ENCODE measurements at regions not wholly inside any gene's neighbourhood (a gene's known extent, or its start where the extent isn't known, plus 50 kb on each side); places are given as distances from the start of the nearest gene placed in this dataset.

DNA sequence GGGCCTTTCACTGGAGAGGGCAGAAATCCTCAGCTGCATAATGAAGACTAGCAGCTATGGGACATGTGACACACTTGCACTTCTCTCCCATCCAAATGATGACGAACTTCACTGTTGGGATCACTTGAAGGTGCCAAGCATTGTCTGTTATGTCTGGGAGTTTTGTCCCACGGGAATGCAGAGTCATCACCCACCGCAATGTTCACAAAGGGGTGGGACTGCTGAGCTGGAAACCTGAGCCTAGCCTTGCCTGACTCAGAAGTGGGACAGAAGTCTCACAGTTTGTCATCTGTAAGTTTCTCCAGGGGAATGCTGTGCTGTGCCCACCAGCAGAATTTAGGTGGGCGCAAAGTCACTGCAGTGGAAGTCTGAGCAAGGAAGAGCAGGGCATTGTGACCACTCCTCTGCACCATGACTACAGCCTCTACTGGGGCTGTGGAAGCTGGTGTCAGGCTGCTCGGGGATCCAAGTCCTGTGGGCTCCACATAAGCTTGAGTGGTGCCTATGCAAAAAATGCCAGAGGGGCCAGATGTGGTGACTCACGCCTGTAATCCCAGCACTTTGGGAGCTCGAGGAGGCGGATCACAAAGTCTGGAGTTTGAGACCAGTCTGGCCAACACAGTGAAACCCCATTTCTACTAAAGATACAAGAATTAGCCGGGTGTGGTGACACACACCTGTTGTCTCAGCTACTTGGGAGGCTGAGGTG is 472.0 kb upstream of the CNTNAP2 start:
- H3K36me3 Mint-ChIP-seq: no peaks in the 10 kb centered on the region

DNA sequence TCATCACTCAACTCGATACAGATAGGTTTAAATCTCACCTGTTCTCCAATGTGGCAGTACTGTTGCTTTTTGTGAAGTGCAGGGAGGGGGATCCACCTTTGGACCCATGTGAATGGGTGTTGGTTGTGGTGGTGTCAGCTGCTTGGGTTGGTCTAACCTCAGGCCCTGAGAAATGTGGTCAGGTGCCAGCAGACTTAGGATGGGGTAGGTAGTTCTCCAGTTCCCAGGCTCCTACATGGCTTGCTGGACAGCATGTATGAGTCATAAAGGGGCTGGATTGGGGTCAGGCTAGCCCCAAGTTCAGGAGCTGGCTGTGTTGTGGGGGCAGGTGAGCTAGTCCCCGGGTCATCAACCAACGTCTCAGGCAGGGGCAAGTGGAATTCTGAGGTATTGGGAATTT is 472.6 kb upstream of the CNTNAP2 start:
- Histone ChIP-seq H3K79me2 (ENCODE audit: insufficient read depth, low read length) (no peaks in the 10 kb centered on the region), H3K4me1 (ENCODE audit: control insufficient read depth in 1 of 2, insufficient read depth in 2 of 2, low read length in 2 of 2) (no peaks in the 10 kb centered on the region), H4K20me1 (ENCODE audit: insufficient read depth, low read length) (no peaks in the 10 kb centered on the region), H3K9ac (ENCODE audit: insufficient read depth, low read length, poor library complexity, severe bottlenecking) (no peak overlapping the region), H3K27me3 (ENCODE audit: control insufficient read depth in 2 of 2, insufficient read depth in 2 of 2, low read length in 2 of 2) (no peaks in the 10 kb centered on the region), H3K4me3 (replicated peaks in 1 of 3; ENCODE audit: low read depth in 2 of 3, low read length in 3 of 3) (no peak overlapping the region), H3K27ac (ENCODE audit: low read depth in 1 of 2, low read length in 2 of 2) (no peak overlapping the region), H3K4me2 (replicated peaks; ENCODE audit: extremely low read depth, low read length, poor library complexity, severe bottlenecking) (no peak overlapping the region), H2AFZ (ENCODE audit: insufficient read depth, low read depth, low read length, poor library complexity, severe bottlenecking) (no peak overlapping the region), H3K9me3 (replicated peaks in 1 of 2; ENCODE audit: control insufficient read depth in 1 of 2, insufficient read depth in 1 of 2, low read length in 2 of 2) (peaks cover 17 to 25% of the 10 kb centered on the region in 2 donors), H3K36me3 (replicated peaks in 1 of 2; ENCODE audit: control insufficient read depth in 1 of 2, insufficient read depth in 2 of 2, low read length in 2 of 2) (no peaks in the 10 kb centered on the region)
- Mint-ChIP-seq H3K27ac (no peak overlapping the region), H3K4me1 (no peaks in the 10 kb centered on the region), H3K36me3 (no peaks in the 10 kb centered on the region), H3K9me3 (peaks cover 5 to 17% (median 12%) of the 10 kb centered on the region in 7 donors), H3K27me3 (ENCODE audit: low read depth in 3 of 3) (no peaks in the 10 kb centered on the region), H3K4me3 (no peak overlapping the region)
- TF ChIP-seq, protein P1, sequence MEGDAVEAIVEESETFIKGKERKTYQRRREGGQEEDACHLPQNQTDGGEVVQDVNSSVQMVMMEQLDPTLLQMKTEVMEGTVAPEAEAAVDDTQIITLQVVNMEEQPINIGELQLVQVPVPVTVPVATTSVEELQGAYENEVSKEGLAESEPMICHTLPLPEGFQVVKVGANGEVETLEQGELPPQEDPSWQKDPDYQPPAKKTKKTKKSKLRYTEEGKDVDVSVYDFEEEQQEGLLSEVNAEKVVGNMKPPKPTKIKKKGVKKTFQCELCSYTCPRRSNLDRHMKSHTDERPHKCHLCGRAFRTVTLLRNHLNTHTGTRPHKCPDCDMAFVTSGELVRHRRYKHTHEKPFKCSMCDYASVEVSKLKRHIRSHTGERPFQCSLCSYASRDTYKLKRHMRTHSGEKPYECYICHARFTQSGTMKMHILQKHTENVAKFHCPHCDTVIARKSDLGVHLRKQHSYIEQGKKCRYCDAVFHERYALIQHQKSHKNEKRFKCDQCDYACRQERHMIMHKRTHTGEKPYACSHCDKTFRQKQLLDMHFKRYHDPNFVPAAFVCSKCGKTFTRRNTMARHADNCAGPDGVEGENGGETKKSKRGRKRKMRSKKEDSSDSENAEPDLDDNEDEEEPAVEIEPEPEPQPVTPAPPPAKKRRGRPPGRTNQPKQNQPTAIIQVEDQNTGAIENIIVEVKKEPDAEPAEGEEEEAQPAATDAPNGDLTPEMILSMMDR (IDR thresholded peaks at IDR 0.05): no peak
- DNase-seq: no peak
- intact Hi-C loops (cut with micrococcal nuclease): no loop called here
- WGBS (ENCODE audit: insufficient coverage): 60% methylated on average over 2 of the region's 3 CpGs

More for the DNA sequence above, 472.0 kb upstream of the CNTNAP2 start:
- H3K9ac ChIP-seq (ENCODE audit: insufficient read depth, low read length, poor library complexity, severe bottlenecking): no peak overlapping the region
- Mint-ChIP-seq H3K4me1 (no peaks in the 10 kb centered on the region), H3K4me3 (no peak overlapping the region), H3K9me3 (peaks cover 5 to 17% (median 12%) of the 10 kb centered on the region in 7 donors), H3K27ac (no peak overlapping the region), H3K27me3 (ENCODE audit: low read depth in 3 of 3) (no peaks in the 10 kb centered on the region)
- intact Hi-C loops (cut with micrococcal nuclease): no loop called here
- no peaks in the 10 kb centered on the region for H3K36me3 ChIP-seq (replicated peaks in 1 of 2; ENCODE audit: control insufficient read depth in 1 of 2, insufficient read depth in 2 of 2, low read length in 2 of 2)
- DNase-seq: no peak
- H4K20me1 ChIP-seq (ENCODE audit: insufficient read depth, low read length): no peaks in the 10 kb centered on the region
- no peaks in the 10 kb centered on the region for H3K4me1 ChIP-seq (ENCODE audit: control insufficient read depth in 1 of 2, insufficient read depth in 2 of 2, low read length in 2 of 2)
- H3K79me2 ChIP-seq (ENCODE audit: insufficient read depth, low read length): no peaks in the 10 kb centered on the region
- TF ChIP-seq, protein P1 (IDR thresholded peaks at IDR 0.05): no peak
- H3K9me3 ChIP-seq (replicated peaks in 1 of 2; ENCODE audit: control insufficient read depth in 1 of 2, insufficient read depth in 1 of 2, low read length in 2 of 2): peaks cover 17 to 25% of the 10 kb centered on the region in 2 donors
- no peak overlapping the region for H3K4me2 ChIP-seq (replicated peaks; ENCODE audit: extremely low read depth, low read length, poor library complexity, severe bottlenecking)
- H2AFZ ChIP-seq (ENCODE audit: insufficient read depth, low read depth, low read length, poor library complexity, severe bottlenecking): no peak overlapping the region
- whole genome bisulfite sequencing (ENCODE audit: insufficient coverage): 88% methylated on average over 6 of the region's 9 CpGs
- no peaks in the 10 kb centered on the region for H3K27me3 ChIP-seq (ENCODE audit: control insufficient read depth in 2 of 2, insufficient read depth in 2 of 2, low read length in 2 of 2)
- no peak overlapping the region for H3K4me3 ChIP-seq (replicated peaks in 1 of 3; ENCODE audit: low read depth in 2 of 3, low read length in 3 of 3)
- no peak overlapping the region for H3K27ac ChIP-seq (ENCODE audit: low read depth in 1 of 2, low read length in 2 of 2)
